AG04450 (cell line): ENCODE measurements at regions not wholly inside any gene's neighbourhood (a gene's known extent, or its start where the extent isn't known, plus 50 kb on each side); places are given as distances from the start of the nearest gene placed in this dataset.

Experiments used
- CTCF ChIA-PET: fragments of 300-600, 350-600 bp; formaldehyde crosslinking; extraction: SDS; loops from one replicate; lab custom pipeline; 2022; ENCODE audit warnings: antibody characterized with exemption, inconsistent platforms; lab: Charles Lee
- POLR2A ChIA-PET: fragments of 350-600 bp; formaldehyde crosslinking; extraction: SDS; loops from one replicate; lab custom pipeline; 2021; ENCODE audit warnings: antibody characterized with exemption, inconsistent platforms; lab: Yijun Ruan, JAX
- DNase-seq: peaks from one replicate; pipeline ENCODE4 v3.0.0-alpha.2; 2011; ENCODE audit warnings: low read depth, low spot score
- H3K27ac ChIP-seq: one replicate; pipeline ENCODE4 v1.5.1; 2012; ENCODE audit warnings: low read depth, low read length, control low read depth
- H3K27me3 ChIP-seq: one replicate; pipeline ENCODE4 v1.6.0; 2012; ENCODE audit warnings: low read length; ENCODE audit not compliant: control insufficient read depth, insufficient read depth
- H3K4me3 ChIP-seq: 2 replicates; pipeline ENCODE4 v1.5.1; 2011; ENCODE audit warnings: mild to moderate bottlenecking, low read depth, low read length, control low read depth
- H3K9me3 ChIP-seq: 2 replicates; pipeline ENCODE4 v1.5.1; 2012; ENCODE audit warnings: low read length; ENCODE audit not compliant: control insufficient read depth, insufficient read depth
- TF ChIP-seq, protein P1 (sequence below): IDR thresholded peaks from 2 replicates; pipeline ENCODE4 v1.5.1; 2011; ENCODE audit warnings: low read depth, low read length, control low read depth, inconsistent platforms

DNA sequence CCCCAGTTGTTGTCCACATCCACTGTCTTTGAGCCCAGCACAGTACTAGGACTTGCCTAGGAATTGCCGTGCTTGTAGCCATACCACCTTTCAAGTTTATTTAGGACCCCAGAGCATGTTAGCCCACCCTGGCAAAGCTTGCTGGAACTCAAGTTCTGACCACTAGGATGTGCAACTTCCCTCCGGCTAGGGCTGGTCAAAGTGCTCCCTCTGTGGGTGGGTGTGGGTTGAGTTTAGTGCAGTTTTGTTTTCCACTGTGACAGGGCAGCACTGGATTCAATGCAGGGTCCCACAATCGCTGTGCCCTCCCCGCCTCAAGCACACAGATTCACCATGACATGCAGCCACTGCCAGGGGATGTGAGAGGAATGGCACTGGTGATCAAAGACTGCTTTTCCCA is 96.0 kb downstream of the RASGEF1B start:
- Histone ChIP-seq H3K4me3 (no peak overlapping the region), H3K27ac (no peak overlapping the region), H3K9me3 (no peaks in the 10 kb centered on the region), H3K27me3 (peaks cover 2% of the 10 kb centered on the region)
- ChIA-PET CTCF (no interaction called here), POLR2A (no interaction called here)
- TF ChIP-seq, protein P1, sequence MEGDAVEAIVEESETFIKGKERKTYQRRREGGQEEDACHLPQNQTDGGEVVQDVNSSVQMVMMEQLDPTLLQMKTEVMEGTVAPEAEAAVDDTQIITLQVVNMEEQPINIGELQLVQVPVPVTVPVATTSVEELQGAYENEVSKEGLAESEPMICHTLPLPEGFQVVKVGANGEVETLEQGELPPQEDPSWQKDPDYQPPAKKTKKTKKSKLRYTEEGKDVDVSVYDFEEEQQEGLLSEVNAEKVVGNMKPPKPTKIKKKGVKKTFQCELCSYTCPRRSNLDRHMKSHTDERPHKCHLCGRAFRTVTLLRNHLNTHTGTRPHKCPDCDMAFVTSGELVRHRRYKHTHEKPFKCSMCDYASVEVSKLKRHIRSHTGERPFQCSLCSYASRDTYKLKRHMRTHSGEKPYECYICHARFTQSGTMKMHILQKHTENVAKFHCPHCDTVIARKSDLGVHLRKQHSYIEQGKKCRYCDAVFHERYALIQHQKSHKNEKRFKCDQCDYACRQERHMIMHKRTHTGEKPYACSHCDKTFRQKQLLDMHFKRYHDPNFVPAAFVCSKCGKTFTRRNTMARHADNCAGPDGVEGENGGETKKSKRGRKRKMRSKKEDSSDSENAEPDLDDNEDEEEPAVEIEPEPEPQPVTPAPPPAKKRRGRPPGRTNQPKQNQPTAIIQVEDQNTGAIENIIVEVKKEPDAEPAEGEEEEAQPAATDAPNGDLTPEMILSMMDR, result no peak
- no peak for DNase-seq

GRCh38 chr4:81369886-81370285 is 101.8 kb downstream of the RASGEF1B start:
- Histone ChIP-seq H3K9me3 (no peaks in the 10 kb centered on the region), H3K27me3 (no peaks in the 10 kb centered on the region), H3K27ac (no peak overlapping the region), H3K4me3 (no peak overlapping the region)
- POLR2A ChIA-PET, result no interaction called here
- TF ChIP-seq, protein P1, result peak; percentile 34
- DNase-seq, result no peak
- CTCF ChIA-PET, result interaction anchor here (0.6 to 2.0 kb wide), 32 partner anchors 11 to 1008 kb away, joined by 3 to 41 read pairs (median 4); no protein-coding TSS in a partner anchor

- TF ChIP-seq, protein P1, result no peak
- ChIA-PET POLR2A (no interaction called here), CTCF (interaction anchor here (0.5 to 1.7 kb wide), 4 partner anchors 12 to 312 kb away, joined by 3 to 15 read pairs (median 4); no protein-coding TSS in a partner anchor)
- Histone ChIP-seq H3K4me3 (no peak overlapping the region), H3K9me3 (no peaks in the 10 kb centered on the region), H3K27me3 (no peaks in the 10 kb centered on the region), H3K27ac (no peak overlapping the region)
- no peak for DNase-seq
These were observed 104.9 kb downstream of the RASGEF1B start for GRCh38 chr4:81366779-81367178.

DNA sequence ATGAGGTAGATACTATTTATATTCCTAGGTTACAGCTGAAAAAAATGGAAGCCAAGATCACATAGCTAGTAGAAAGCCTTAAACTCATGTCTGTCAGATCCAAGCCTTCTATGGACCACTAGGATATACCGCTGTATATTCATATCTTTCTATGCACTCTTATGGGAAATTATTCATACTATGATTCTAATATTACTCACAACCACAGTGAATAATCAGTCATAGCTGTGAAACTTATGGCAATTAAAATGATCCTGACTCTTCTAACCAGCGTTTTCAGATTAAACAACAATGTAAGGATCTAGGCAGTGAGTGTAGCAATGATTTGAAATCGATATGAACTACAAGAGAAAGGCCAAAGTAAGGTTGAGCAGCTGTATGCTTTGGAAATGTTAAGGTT is 111.0 kb downstream of the RASGEF1B start:
- ChIA-PET POLR2A (no interaction called here), CTCF (interaction anchor here (0.9 to 2.8 kb wide), 2 partner anchors 9 to 291 kb away, joined by 5 to 23 read pairs; no protein-coding TSS in a partner anchor)
- DNase-seq, result no peak
- Histone ChIP-seq H3K9me3 (no peaks in the 10 kb centered on the region), H3K4me3 (no peak overlapping the region), H3K27ac (no peak overlapping the region), H3K27me3 (no peaks in the 10 kb centered on the region)
- TF ChIP-seq, protein P1, result no peak

GRCh38 chr4:81359207-81359606 is 112.5 kb downstream of the RASGEF1B start:
- DNase-seq, result peak; percentile 21
- Histone ChIP-seq H3K27ac (no peak overlapping the region), H3K27me3 (no peaks in the 10 kb centered on the region), H3K9me3 (no peaks in the 10 kb centered on the region), H3K4me3 (no peak overlapping the region)
- TF ChIP-seq, protein P1, result no peak
- ChIA-PET CTCF (interaction anchor here (1.7 kb wide), 1 partner anchor 11 kb away, joined by 4 read pairs; no protein-coding TSS in a partner anchor), POLR2A (no interaction called here)
